Superior temporal gyrus (tissue), 1 donor: ENCODE measurements at regions not wholly inside any gene's neighbourhood (a gene's known extent, or its start where the extent isn't known, plus 50 kb on each side); places are given as distances from the start of the nearest gene placed in this dataset.

Source experiments
- DNase-seq: peaks from one replicate; pipeline ENCODE4 v3.0.0-alpha.2; 2016; ENCODE audit errors: extremely low spot score

- no peak for DNase-seq
Measured at GRCh38 chr7:45235905-45236304, 78.3 kb downstream of the RAMP3 start.

- DNase-seq = no peak
Measured at GRCh38 chr7:45236666-45237065, 79.1 kb downstream of the RAMP3 start.

- DNase-seq = no peak
Measured at GRCh38 chr7:45237788-45238461, 80.3 kb downstream of the RAMP3 start.

GRCh38 chr7:45238806-45239205 is 81.2 kb downstream of the RAMP3 start:
- no peak for DNase-seq

GRCh38 chr7:45239486-45239885 is 81.9 kb downstream of the RAMP3 start:
- DNase-seq = no peak

GRCh38 chr7:45240273-45240771 is 82.7 kb downstream of the RAMP3 start:
- DNase-seq = no peak

- no peak for DNase-seq
Measured at GRCh38 chr7:45240926-45241325, 83.3 kb downstream of the RAMP3 start.

GRCh38 chr7:45241339-45242109 is 83.9 kb downstream of the RAMP3 start:
- no peak for DNase-seq

- no peak for DNase-seq
Measured at GRCh38 chr7:45242261-45242660, 84.7 kb downstream of the RAMP3 start.

GRCh38 chr7:45242698-45243097 is 85.1 kb downstream of the RAMP3 start:
- DNase-seq = no peak

- no peak for DNase-seq
Measured at GRCh38 chr7:45244981-45245380, 87.4 kb downstream of the RAMP3 start.

- no peak for DNase-seq
Measured at GRCh38 chr7:45246339-45246738, 88.7 kb downstream of the RAMP3 start.

- no peak for DNase-seq
Measured at GRCh38 chr7:45252248-45252647, 94.7 kb downstream of the RAMP3 start.

- no peak for DNase-seq
Measured at GRCh38 chr7:45252857-45253256, 95.3 kb downstream of the RAMP3 start.

GRCh38 chr7:45253368-45253767 is 95.8 kb downstream of the RAMP3 start:
- DNase-seq = no peak

- DNase-seq = no peak
Measured at GRCh38 chr7:45255187-45255586, 97.6 kb downstream of the RAMP3 start.

GRCh38 chr7:45256309-45256708 is 98.7 kb downstream of the RAMP3 start:
- no peak for DNase-seq

GRCh38 chr7:45256775-45257174 is 99.2 kb downstream of the RAMP3 start:
- DNase-seq = no peak

- no peak for DNase-seq
Measured at GRCh38 chr7:45257284-45257683, 99.7 kb downstream of the RAMP3 start.

- DNase-seq = no peak
Measured at GRCh38 chr7:45258533-45259226, 101.1 kb downstream of the RAMP3 start.

GRCh38 chr7:45259227-45259596 is 101.6 kb downstream of the RAMP3 start:
- DNase-seq = no peak

- DNase-seq = peak; percentile 77
Measured at GRCh38 chr7:45259966-45260646, 102.5 kb downstream of the RAMP3 start.
